ENCODE measurements at regions not wholly inside any gene's neighbourhood (a gene's known extent, or its start where the extent isn't known, plus 50 kb on each side); places are given as distances from the start of the nearest gene placed in this dataset.

DNA sequence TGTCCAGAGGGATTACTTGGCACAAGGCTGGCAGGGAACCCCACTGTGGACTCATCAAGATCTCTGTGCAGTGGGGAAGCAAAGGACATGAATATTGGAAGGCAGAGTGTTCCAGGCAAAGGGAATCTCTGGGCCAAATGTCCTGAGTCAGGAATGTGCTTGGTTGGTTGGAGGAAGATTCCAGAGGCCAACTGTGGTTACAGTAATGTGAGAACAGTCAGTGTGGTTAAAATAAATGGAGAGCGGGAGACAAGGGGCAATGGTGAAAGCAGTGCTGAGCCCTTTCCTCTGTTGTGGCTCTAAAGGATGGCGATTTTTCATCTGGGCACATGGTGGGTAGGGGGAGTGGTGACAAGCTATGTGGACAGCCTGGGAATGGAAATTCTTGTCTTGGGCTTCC, 948.2 kb downstream of the BCL11B start:
- TF ChIP-seq SPI1 (IDR thresholded peaks at IDR 0.05; ENCODE audit: borderline replicate concordance, low read depth) (no peak), GABPA (IDR thresholded peaks at IDR 0.05; ENCODE audit: low read depth) (no peak), POLR2AphosphoS5 (IDR thresholded peaks at IDR 0.05; ENCODE audit: low read depth) (no peak)
- TF ChIP-seq, protein P1, sequence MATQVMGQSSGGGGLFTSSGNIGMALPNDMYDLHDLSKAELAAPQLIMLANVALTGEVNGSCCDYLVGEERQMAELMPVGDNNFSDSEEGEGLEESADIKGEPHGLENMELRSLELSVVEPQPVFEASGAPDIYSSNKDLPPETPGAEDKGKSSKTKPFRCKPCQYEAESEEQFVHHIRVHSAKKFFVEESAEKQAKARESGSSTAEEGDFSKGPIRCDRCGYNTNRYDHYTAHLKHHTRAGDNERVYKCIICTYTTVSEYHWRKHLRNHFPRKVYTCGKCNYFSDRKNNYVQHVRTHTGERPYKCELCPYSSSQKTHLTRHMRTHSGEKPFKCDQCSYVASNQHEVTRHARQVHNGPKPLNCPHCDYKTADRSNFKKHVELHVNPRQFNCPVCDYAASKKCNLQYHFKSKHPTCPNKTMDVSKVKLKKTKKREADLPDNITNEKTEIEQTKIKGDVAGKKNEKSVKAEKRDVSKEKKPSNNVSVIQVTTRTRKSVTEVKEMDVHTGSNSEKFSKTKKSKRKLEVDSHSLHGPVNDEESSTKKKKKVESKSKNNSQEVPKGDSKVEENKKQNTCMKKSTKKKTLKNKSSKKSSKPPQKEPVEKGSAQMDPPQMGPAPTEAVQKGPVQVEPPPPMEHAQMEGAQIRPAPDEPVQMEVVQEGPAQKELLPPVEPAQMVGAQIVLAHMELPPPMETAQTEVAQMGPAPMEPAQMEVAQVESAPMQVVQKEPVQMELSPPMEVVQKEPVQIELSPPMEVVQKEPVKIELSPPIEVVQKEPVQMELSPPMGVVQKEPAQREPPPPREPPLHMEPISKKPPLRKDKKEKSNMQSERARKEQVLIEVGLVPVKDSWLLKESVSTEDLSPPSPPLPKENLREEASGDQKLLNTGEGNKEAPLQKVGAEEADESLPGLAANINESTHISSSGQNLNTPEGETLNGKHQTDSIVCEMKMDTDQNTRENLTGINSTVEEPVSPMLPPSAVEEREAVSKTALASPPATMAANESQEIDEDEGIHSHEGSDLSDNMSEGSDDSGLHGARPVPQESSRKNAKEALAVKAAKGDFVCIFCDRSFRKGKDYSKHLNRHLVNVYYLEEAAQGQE (IDR thresholded peaks at IDR 0.05; ENCODE audit: insufficient replicate concordance, low read depth) = no peak
- TF ChIP-seq, protein P2, sequence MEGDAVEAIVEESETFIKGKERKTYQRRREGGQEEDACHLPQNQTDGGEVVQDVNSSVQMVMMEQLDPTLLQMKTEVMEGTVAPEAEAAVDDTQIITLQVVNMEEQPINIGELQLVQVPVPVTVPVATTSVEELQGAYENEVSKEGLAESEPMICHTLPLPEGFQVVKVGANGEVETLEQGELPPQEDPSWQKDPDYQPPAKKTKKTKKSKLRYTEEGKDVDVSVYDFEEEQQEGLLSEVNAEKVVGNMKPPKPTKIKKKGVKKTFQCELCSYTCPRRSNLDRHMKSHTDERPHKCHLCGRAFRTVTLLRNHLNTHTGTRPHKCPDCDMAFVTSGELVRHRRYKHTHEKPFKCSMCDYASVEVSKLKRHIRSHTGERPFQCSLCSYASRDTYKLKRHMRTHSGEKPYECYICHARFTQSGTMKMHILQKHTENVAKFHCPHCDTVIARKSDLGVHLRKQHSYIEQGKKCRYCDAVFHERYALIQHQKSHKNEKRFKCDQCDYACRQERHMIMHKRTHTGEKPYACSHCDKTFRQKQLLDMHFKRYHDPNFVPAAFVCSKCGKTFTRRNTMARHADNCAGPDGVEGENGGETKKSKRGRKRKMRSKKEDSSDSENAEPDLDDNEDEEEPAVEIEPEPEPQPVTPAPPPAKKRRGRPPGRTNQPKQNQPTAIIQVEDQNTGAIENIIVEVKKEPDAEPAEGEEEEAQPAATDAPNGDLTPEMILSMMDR (IDR thresholded peaks at IDR 0.05; ENCODE audit: insufficient read depth, low read length) = no peak
- Histone ChIP-seq H3K27me3 (ENCODE audit: insufficient read depth, poor library complexity, severe bottlenecking) (no peaks in the 10 kb centered on the region), H3K27ac (replicated peaks) (no peak overlapping the region), H3K4me3 (replicated peaks; ENCODE audit: insufficient read depth, low read length) (no peak overlapping the region)
- no peak for DNase-seq (ENCODE audit: low read depth in 1 of 2, low spot score in 1 of 2)

DNA sequence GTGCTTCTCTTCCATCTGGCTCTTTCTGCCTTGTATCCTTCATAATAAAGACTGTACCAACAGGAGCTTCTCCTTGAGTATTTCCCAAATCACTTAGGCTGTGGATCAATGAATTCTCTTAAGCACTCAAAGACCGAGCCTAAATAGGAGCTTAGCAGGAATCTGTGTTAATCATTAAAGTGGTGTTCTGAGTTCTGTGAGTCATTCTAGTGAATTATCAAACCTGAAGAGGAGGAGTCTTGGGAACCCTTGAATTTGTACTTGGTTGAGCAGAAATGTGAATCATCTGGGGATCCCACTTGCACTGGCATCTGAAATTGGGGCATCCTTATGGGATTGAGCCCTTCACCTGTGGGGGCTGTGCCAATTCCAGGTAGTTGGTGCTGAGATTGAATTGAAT, 946.2 kb downstream of the BCL11B start:
- no peak for TF ChIP-seq POLR2AphosphoS5 (IDR thresholded peaks at IDR 0.05; ENCODE audit: low read depth)
- TF ChIP-seq, protein P1 (IDR thresholded peaks at IDR 0.05; ENCODE audit: insufficient replicate concordance, low read depth) = no peak
- TF ChIP-seq GABPA (IDR thresholded peaks at IDR 0.05; ENCODE audit: low read depth) = no peak
- TF ChIP-seq, protein P2 (IDR thresholded peaks at IDR 0.05; ENCODE audit: insufficient read depth, low read length) = no peak
- TF ChIP-seq SPI1 (IDR thresholded peaks at IDR 0.05; ENCODE audit: borderline replicate concordance, low read depth) = no peak
- H3K27me3 ChIP-seq (ENCODE audit: insufficient read depth, poor library complexity, severe bottlenecking) = no peaks in the 10 kb centered on the region

DNA sequence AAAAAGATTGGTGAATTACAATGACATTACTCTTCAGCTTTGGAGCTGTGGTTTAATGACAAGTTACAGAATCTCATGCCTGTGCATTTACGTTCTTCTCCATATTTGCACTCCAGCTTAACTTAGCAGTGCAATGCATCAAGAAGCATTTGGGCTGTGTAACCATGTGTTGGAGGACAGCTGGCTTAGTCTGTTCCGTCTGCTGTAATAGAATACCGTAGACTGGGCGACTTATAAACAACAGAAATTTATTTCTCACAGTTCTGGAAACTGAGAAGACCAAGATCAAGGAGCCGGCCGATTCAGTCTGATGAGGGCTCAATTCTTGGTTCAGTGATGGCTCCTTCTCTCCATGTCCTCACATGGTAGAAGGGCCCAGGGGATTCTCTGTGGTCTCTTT, 943.5 kb downstream of the BCL11B start:
- Histone ChIP-seq H3K27me3 (ENCODE audit: insufficient read depth, poor library complexity, severe bottlenecking) (no peaks in the 10 kb centered on the region), H3K27ac (replicated peaks) (no peak overlapping the region)
- TF ChIP-seq POLR2AphosphoS5 (IDR thresholded peaks at IDR 0.05; ENCODE audit: low read depth) = no peak
- TF ChIP-seq, protein P1 (IDR thresholded peaks at IDR 0.05; ENCODE audit: insufficient replicate concordance, low read depth) = no peak
- no peak for TF ChIP-seq SPI1 (IDR thresholded peaks at IDR 0.05; ENCODE audit: borderline replicate concordance, low read depth)
- TF ChIP-seq, protein P2 (IDR thresholded peaks at IDR 0.05; ENCODE audit: insufficient read depth, low read length) = no peak
- no peak for TF ChIP-seq GABPA (IDR thresholded peaks at IDR 0.05; ENCODE audit: low read depth)

More for the DNA sequence above, 946.2 kb downstream of the BCL11B start:
- H3K27ac ChIP-seq (replicated peaks) = no peak overlapping the region
- DNase-seq (ENCODE audit: low read depth in 1 of 2, low spot score in 1 of 2) = no peak
- H3K4me3 ChIP-seq (replicated peaks; ENCODE audit: insufficient read depth, low read length) = no peak overlapping the region

More for the DNA sequence above, 943.5 kb downstream of the BCL11B start:
- H3K4me3 ChIP-seq (replicated peaks; ENCODE audit: insufficient read depth, low read length) = no peak overlapping the region
- DNase-seq (ENCODE audit: low read depth in 1 of 2, low spot score in 1 of 2) = no peak
